ENCODE measurements at regions not wholly inside any gene's neighbourhood (a gene's known extent, or its start where the extent isn't known, plus 50 kb on each side); places are given as distances from the start of the nearest gene placed in this dataset.

DNA sequence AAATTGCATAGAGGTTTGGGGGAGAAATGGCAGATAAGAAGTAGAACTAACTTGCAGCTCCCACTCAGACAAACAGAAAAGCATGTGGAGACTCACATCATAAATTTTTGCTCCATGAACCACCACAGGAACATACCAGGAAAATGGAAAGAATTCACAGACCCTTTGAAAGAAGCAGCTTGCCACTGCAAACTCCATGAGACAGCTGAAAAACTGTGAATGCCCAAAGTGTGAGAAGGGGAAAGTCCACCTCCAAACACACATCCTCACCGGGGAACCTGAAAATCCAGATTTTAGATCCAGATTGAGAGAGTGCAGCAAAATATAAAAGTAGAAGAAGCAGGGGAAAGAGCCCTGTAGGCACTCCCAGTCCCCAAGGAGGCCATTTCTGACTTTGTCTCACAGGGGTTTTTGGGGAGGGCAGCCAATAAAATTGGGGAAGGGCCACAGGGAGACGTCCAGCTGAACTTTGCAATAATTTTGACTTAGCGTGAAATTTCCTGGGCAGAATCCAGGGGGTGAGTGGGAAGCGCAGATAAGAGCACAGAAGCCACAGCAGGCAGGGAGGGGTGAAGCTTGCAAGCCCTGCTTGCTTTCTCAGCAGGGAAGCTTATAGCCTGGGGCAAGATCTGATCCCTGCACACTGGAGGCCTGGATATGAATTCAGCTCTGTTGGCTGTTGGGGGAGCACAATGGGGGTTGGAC is 183.4 kb upstream of the UBE2E2 start:
- no peak for DNase-seq (ENCODE audit: low read depth in 3 of 3, low spot score in 2 of 3)

DNA sequence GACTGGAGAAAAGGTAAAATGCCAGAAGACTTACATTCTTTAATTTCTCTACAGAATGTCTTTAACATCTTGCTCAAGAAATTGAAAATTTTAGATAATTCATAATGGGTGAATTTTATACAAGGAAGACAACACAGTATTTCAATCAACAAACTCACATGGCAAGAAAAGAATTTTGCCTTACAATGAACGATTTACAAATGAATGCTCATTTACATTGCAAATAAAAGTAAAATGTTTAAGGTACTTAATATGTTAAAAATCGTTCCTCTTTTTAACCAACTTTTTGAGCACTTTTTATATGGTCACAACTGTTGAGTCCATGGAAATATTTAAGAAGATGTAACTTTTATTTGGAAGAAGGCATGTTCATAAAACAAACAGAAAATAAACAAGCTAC is 174.8 kb upstream of the UBE2E2 start:
- no peak for DNase-seq (ENCODE audit: low read depth in 3 of 3, low spot score in 2 of 3)

DNA sequence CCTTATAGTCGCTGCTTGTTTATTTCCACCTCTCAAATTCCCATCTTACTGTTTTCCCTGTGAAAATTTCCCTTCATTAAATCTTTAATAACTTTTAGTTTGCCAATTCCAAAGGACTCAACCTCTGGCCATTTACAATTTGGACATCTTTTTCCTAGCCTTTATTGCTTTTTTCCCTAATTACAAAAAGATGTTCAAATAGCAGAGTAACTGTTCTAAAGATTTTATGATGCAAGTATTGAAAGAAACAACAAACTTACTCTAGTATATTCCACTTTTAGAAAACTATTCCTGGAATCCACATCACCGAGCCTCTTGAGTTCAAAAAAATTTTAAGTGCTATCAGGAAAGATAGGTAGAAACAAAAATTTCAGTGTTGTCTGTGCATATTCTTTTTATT is 174.1 kb upstream of the UBE2E2 start:
- no peak for DNase-seq (ENCODE audit: low read depth in 3 of 3, low spot score in 2 of 3)

DNA sequence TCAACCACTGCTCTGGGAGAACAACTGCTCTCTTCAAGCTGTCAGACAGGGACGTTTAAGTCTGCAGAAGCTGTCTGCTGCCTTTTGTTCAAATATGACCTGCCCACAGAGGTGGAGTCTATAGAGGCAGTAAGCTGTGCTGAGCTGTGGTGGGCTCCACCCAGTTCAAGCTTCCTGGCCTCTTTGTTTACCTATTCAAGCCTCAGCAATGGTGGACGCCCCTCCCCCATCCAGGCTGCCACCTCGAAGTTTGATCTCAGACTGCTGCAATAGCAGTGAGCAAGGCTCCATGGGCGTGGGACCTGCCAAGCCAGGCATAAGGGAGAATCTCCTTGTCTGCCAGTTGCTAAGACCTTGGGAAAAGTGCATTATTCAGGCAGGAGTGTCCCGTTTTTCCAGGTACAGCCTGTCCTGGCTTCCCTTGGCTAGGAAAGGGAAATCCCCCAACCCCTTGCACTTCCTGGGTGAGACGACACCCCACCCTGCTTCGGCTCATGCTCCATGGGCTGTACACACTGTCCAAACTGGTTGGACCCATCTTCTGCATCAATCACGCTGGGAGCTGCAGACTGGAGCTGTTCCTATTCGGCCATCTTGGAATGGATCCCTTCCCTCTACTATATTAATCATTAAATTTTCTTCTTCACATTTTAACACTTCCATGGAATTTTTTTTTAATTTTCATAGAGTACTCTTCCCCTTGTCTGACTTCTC is 167.0 kb upstream of the UBE2E2 start:
- no peak for DNase-seq (ENCODE audit: low read depth in 3 of 3, low spot score in 2 of 3)

DNA sequence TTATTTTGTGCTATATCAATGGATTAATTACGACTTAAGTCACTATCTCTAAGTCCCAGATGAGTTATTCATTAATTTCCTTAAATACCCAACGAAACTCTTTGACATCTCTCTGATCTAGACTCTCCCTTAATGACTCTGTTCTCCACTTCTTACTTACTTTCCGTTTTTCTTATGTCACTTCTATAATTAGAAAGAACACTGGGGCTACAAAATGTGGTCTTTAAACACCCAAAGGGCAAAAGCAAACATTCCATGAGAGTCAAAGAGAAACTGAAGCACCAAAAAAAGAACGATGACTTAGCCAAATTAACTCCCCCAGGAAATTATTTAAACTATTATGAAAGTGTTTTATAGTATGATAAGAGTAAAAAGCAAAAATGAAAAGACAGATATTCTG is 166.4 kb upstream of the UBE2E2 start:
- DNase-seq (ENCODE audit: low read depth in 3 of 3, low spot score in 2 of 3) = no peak

DNA sequence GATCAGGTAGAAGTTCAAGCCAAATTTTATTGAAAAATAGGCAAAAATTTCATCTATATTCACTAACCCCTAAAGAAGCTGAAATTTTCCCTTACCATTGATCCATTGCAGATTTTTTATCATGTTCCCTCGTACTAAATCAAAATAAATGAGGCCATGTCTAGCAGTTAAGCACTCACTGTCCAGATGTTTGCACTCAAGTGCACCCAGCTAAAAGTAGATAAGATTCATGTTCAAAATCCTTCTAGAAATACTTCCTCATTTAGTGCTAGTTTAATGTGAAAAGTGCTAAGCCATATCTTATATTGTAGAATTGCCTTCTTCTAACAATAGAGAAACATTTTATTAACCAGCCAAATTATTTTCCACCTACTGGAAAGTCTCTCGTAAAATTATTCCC is 164.7 kb upstream of the UBE2E2 start:
- no peak for DNase-seq (ENCODE audit: low read depth in 3 of 3, low spot score in 2 of 3)

DNA sequence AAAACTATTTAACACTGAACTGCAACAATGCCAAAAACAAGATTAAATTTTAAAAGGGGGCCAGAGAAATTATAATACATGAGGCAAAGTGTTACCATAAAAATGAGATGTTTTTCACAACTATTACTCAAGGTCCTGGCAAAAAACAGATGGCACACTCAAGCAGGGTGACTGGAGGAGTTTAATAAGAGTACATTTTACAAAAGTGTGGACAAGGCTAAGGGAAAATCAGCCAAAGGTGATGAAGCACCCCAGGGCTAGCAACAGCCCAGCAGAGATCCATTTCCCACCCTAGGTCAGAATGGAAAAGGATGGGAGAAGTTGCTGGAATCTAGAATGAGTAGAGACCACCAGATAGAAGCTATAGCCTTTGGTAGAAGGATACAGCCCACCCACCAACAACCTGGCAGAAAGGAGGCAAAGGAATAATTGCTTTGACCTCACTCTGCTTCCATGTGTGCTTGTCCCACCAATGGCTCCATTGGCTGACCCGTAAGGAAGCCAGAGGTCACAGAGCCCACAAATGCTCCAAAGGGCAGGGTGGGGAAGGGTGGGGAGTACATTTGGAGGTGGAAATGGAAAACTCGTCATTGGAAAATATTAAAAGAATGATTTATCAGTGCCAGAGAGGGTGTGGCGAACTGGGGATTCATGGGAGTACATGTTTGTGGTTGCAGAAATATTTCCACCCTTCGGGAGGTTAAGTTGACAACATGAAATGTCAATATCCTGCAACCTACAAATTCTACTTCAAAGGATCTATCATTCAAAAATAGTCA is 161.0 kb upstream of the UBE2E2 start:
- DNase-seq (ENCODE audit: low read depth in 3 of 3, low spot score in 2 of 3) = no peak

DNA sequence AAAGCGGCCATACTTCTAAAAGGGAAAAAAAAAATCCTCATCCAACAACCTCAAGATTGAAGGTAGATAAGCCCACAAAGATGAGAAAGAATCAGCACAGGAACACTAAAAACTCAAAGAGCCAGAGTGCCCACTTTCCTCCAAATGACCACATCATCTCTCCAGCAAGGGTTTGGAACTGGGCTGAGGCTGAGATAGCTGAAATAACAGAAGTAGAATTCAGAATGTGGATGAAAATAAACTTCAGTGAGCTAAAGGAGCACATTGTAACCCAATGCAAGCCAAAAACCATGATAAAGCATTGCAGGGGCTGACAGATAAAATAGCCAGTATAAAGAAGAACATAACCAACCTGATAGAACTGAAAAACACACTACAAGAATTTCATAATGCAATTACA is 158.7 kb upstream of the UBE2E2 start:
- no peak for DNase-seq (ENCODE audit: low read depth in 3 of 3, low spot score in 2 of 3)

DNA sequence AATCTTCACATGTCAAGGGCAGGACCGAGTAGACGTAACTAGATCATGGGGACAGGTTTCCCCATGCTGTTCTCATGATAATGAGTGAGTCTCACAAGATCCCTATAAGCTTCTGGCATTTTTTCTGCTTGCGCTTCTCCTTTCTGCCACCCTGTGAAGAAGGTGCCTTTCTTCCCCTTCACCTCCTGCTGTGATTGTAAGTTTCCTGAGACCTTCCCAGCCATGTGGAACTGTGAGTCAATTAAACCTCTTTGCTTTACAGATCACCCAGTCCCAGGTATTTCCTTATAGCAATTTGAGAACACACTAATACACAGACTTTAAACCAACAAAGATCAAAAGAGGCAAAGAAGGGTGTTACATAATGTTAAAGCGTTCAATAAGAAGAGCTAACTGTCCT is 156.6 kb upstream of the UBE2E2 start:
- DNase-seq (ENCODE audit: low read depth in 3 of 3, low spot score in 2 of 3) = no peak

DNA sequence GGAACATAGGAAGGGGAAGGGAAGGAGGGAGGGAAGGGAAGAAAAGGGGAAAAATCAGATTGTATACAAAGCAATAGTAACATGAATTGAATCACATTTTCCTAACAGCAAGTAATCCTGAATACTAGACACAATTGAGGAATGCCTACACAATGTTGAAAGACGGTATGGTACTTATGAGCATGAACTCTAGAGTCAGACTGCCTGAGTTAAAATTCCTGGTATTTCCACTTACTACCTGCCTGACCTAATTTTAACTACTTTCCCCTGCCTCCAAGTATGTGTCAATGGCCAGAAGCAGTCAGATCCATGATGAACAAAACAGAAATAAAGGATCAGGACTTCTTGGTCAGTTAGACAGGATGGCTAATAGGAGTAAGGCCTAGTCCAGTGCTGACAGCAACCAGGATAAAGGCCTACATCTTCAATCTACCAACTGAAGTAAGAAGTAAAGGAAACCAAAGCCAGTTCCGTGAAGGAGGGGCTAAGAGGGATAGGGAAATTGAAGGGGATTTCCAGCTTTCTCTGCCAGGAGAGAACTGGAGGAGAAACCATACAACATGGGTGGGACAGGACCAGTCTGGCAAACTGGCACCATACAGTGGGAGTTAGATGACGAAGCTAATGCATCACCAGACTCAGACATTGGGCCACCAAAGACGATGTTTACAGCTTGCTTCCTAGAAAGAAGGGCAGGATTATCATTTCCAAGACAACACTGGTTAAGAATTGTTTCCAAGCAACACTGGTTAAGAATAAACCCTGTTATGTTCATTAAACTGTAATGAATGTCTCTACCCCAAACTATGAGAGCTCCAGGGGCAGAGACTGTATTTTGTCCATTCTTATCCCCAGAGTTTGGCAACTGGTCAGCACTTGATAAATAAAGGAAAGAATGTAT is 151.6 kb upstream of the UBE2E2 start:
- no peak for DNase-seq (ENCODE audit: low read depth in 3 of 3, low spot score in 2 of 3)

DNA sequence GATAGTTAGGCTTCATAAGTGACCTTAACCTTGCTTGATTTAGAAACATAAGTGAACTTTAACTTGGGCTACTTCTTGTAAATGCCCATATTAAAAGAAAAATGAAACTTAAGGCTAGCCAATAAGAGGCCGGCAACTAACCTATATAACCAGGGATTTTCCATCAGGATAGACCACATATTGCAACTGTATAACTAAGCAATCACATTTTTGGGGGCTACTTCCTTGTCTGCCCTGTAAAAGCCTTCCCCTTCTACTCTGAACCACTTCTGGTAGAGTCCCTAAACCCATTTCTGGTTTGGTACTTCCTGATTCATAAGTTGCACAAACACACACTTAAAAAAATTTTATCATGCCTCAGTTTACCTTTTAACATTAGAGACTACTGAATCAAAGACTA is 150.9 kb upstream of the UBE2E2 start:
- DNase-seq (ENCODE audit: low read depth in 3 of 3, low spot score in 2 of 3) = no peak

DNA sequence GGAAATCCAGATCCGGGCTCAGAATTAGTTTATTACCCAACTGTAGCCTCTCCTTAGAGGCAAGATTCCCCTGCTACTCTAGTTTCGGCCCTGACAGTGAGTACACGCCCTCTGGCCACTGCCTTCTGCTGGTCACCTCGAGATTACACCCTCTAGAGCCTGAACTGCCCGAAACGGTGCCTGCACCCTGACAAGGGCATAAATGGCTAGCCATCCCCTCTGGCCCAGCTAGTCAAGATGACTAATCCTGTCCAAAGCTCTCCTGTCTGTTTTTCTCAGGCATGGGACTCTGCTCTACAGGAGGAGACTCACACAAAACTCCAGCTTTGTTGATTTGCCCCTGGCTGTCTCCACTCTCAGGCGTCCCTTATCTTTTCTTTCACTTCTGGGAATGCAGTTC is 150.5 kb upstream of the UBE2E2 start:
- DNase-seq (ENCODE audit: low read depth in 3 of 3, low spot score in 2 of 3) = no peak

DNA sequence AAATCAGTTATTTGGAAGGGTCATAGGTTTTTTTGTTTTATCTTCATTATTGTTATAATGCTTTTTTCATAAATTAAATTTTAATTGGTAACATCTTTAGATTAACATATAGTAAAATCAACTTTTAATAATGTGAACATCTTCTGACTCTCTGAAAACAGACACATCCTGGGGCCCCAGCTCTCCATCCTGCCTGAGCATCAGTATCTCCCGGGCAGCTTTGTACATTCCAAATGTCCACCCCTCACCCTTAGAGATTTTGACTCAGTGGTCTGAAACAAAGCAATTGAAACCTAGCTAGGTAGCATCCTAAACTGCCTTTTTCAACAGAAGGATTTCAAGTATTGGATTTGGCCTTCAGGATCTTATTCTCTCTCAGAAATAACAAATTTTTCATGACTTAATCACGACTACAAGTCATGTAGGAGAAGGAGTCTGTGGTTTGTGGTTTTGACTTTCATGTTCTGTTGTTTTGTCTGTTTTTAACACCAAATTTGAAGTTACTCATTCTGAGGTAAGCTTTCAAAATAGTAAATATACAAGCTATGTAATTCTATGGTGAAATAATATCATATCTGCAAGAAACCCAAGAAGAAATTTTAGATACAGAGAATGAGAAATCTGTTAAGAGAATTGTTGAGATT is 147.3 kb upstream of the UBE2E2 start:
- DNase-seq (ENCODE audit: low read depth in 3 of 3, low spot score in 2 of 3) = no peak

DNA sequence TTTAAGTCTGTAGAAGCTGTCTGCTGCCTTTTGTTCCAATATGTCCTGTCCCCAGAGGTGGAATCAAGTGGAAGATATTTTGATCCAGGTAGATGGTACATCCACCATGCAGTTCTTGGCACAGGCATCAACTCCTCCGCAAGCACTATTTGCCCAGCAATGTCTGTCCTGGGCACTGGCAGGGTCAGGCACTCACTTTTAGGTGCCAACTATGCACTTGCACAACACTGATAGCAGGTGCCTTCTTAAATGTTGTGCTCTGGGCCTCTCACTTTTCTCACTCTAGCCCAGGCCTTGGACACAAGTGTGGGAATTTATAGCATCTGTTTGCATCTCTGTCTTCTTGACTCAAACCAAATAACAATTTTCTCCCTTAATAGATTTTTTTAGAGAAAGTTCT is 140.5 kb upstream of the UBE2E2 start:
- no peak for DNase-seq (ENCODE audit: low read depth in 3 of 3, low spot score in 2 of 3)

DNA sequence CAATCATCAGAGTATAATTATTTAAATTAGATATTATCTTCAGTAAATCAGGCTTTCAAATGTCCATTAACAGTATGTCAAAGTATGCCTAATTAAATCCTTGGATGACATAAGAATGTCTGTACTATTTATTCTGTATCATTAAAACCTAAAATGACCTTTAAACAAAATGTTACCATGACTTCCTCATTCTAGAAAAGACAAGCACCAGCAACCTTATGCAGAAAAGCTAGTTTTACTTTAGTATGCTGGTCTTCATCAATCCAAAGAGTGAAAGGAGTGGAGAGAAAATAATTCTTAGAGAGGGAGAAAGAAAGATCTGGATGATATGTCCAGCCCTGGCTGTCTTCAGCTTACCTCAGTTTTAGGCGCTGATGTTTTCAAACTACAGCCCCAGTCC is 140.1 kb upstream of the UBE2E2 start:
- no peak for DNase-seq (ENCODE audit: low read depth in 3 of 3, low spot score in 2 of 3)

DNA sequence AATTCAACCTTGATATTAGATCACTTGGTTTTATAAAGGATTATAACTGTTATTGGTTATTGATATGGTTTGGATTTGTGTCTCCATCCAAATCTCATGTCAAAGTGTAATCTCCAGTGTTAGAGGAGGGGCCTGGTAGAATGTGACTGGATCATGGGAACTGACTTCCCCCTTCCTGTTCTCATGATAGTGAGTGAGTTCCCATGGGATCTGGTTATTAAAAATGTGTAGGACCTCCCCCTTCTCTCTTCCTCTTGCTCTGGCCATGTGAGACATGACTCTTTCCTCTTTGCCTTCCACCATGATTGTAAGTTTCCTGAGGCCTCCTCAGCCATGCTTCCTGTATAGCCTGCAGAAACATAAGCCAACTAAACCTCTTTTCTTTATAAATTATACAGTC is 136.0 kb upstream of the UBE2E2 start:
- DNase-seq (ENCODE audit: low read depth in 3 of 3, low spot score in 2 of 3) = no peak

DNA sequence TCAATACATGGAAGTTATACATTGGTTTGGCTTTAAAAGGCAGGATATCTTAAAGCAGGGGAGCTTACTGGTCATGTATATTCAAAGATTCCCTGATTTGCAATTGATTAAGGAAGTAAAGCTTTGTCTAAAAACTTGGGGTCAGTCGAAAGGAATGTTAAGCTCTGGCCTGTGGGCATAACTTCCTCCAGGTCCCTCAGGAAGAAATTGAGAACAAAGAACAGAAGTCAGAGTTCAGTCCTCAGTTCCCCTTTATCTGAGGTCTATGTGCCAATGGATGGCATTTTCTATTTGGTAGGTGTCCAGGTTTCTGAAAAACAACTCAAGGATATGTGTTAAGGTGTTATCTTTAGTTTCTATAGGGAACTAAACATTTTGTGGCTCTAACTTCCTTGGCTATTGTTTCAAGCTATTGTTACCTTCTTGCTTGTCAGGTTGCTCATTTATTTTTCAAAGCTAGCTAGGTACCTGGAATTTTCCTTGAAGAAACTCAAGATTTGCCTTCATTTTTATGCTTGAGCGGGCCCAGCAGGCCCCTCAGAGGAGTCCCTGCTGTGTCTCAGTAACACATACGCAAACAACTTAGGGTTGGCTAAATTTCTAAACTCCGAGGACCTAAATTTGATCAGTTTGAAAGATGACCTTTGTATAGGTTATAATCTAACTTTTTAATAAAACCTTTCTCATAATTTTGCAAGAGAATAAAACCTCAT is 135.0 kb upstream of the UBE2E2 start:
- no peak for DNase-seq (ENCODE audit: low read depth in 3 of 3, low spot score in 2 of 3)

DNA sequence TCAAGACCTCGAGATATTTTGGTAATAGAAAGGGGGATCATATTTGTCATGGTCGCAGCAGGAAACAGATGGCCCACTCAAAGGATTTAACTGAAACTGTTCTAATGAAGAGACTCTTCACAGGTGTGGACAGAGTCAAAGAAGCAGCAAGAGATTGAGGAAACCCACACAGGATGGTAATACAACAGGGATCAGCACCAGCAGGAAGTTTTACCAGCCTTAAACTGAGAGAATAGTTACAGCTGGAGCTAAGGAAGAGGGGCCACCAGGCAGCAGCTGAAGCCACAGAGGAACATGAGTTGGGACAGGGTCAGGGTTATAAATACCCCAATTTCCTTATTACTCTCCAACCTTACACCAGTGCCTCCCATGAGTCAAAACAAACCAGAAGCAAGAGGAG is 131.8 kb upstream of the UBE2E2 start:
- no peak for DNase-seq (ENCODE audit: low read depth in 3 of 3, low spot score in 2 of 3)

DNA sequence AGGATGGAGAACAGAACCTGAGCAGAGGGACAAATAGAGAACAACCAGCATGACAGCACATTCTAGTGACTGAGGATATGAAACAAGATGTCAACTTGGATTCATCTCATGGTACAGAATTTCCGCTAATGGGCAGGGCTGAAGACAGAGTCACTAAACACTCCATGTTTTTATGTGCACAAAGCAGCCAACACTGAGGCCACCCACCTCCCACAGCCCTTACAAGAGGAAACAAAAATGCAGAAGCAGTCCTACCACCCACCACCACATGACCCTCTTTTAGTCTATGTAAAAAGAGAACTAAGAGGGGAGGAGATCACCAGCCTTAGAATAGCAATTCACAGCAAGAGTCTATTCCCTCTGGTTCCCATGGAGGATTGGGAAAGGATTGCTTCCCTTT is 131.4 kb upstream of the UBE2E2 start:
- no peak for DNase-seq (ENCODE audit: low read depth in 3 of 3, low spot score in 2 of 3)

DNA sequence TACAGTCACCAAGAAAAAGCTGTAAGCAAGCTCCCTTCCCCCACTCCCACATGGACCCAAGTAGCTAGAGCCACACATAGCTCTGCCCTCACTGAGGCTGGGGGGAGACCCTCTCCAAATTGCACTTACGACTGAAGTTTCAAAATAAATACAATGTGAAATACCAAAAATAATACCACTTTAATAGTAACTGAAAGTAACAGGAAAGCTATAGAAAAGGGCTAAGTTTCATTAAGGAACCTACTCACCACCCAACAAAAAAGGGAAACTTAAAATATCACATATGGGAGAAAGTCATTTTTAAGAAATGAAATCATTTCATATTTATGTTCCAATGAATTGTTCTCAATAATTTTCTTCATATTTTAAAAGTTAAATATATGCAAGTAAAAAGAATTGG is 130.4 kb upstream of the UBE2E2 start:
- no peak for DNase-seq (ENCODE audit: low read depth in 3 of 3, low spot score in 2 of 3)

Data from right renal cortex interstitium (tissue), 3 donors.